ENCODE measurements at regions not wholly inside any gene's neighbourhood (a gene's known extent, or its start where the extent isn't known, plus 50 kb on each side); places are given as distances from the start of the nearest gene placed in this dataset.

DNA sequence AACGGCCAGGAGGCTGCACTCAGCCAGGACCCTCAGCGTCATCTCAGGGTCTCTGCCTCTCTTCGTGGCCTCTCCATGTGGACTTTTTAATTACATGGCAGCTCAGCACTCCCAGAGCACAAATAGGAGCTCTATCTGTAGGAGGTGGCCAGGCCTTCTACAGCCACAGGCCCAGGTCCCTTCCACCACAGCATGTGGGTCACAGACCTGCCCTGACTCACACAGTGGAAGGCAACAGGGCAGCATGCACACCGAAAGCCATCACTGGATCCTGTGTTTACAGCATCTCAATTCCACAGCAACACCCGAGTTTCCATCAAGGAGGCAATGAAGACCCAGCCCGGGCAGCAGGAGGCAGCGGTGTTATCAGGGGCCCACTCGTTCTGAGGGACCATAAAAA, 65.8 kb upstream of the CD93 start:
- Histone ChIP-seq H3K36me3 (ENCODE audit: low read depth) (no peaks in the 10 kb centered on the region), H3K4me1 (ENCODE audit: low read depth) (peaks cover 7% of the 10 kb centered on the region), H3K4me3 (no peak overlapping the region), H3K9me3 (no peaks in the 10 kb centered on the region)
- intact Hi-C loops (cut with DNase I, micrococcal nuclease): no loop called here
- ATAC-seq (no peak), DNase-seq (no peak)
- no peak for TF ChIP-seq CTCF (IDR thresholded peaks at IDR 0.05)

DNA sequence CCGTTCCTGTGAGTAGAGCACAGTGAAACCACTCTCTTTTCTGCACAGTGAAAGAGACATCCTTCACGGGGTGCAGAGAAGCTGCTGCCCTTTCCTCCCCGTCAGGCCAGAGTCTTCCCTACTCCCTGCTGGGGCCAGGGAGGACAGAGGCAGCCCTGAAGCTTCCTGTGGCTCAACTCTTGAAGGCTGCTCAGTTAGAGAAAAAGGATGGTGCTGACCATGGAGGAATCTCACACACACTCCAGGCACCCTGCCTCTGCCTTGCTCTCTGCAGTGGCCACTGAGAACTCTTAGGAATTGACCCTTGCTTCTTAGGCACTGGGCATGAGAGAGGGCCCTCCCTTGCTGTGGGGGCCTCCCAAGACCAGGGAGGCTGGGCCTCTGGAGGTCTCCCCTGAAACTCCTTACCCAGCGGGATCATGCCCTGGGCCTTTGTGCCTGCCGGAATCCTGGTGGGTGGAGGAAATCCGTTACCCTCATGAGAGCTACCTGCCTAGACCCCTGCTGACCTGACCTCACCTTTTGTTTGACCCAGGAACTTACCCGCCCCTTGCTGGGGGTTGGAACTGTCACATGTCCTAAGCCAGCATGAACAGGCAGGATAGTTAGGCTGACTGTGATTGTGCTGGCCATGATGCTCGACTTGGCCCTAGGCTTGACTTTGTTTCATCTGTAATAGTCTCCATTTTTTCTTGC, 65.0 kb upstream of the CD93 start:
- H3K9me3 ChIP-seq: no peaks in the 10 kb centered on the region
- H3K4me3 ChIP-seq: no peak overlapping the region
- H3K36me3 ChIP-seq (ENCODE audit: low read depth): no peaks in the 10 kb centered on the region
- intact Hi-C loops (cut with DNase I, micrococcal nuclease): no loop called here
- peaks cover 7% of the 10 kb centered on the region for H3K4me1 ChIP-seq (ENCODE audit: low read depth)
- DNase-seq (no peak), ATAC-seq (no peak)
- no peak for TF ChIP-seq CTCF (IDR thresholded peaks at IDR 0.05)

DNA sequence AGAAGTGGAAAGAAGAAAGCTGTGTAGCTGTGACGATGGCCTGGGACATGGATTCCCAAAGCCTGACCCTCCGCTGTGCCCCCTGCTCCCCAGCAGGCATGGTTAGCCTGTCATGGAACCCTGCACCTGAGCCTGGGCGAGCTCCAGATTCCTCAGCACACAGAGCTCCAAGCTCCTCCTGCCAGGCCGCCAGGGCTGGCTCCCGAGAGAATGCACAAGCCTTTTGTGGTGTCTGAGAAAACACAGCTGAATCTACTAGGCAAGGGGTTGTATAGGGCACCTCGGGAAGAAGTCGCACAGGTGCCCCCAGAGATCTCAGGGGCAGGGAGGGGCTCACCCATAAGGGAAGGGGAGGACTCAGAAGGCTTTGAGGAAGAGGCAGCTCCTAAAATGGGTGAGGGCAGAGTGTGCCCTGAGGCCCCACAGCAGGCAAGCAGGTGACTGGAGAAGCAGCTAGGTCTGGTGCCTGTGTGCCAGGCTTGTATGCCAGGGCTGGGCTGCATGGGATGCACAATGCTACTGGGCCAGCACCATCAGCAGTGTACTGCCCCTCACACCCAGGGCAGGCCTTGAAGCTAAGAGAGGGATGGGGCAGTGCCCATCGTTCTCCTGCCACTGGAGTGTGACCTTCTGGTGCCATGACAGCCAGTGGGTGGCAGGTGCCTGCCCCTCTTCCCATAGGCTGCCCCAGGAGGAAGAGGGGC, 64.3 kb upstream of the CD93 start:
- intact Hi-C loops (cut with DNase I, micrococcal nuclease): no loop called here
- Histone ChIP-seq H3K4me1 (ENCODE audit: low read depth) (peaks cover 7% of the 10 kb centered on the region), H3K4me3 (no peak overlapping the region), H3K9me3 (no peaks in the 10 kb centered on the region), H3K36me3 (ENCODE audit: low read depth) (no peaks in the 10 kb centered on the region)
- TF ChIP-seq CTCF (IDR thresholded peaks at IDR 0.05): no peak
- DNase-seq: no peak
- no peak for ATAC-seq

DNA sequence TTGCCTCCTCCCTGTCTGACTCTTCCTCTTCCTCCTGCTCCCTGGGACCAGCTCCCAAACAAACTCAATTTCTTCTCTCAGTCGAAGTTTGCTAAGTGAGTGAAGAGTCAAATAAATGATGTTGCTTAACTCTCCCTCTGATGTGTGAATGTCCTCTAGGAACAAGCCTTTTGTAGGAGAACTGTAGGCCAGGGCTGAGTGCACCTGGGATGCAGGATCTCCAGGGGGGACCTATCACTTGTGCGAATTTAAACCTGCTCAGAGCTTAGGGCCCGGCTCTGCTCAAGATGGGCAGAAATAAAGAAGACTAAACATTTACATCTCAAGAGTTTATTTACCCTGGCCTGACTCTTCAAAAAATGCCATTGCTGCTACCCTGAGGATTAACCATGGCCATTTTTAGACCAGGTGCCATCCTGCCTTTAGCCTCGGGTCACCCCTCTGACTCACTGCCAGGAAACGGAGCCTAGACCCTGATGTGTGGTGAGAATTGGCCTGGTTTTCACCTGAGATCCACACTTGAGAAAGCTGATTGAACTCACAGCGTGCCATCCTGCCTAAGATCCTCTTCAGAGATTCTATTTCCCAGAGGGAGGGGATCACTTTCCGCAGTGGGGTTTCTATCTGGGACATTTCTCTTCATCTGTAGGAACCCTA, 63.6 kb upstream of the CD93 start:
- intact Hi-C loops (cut with DNase I, micrococcal nuclease): no loop called here
- Histone ChIP-seq H3K9me3 (no peaks in the 10 kb centered on the region), H3K36me3 (ENCODE audit: low read depth) (no peaks in the 10 kb centered on the region), H3K4me3 (no peak overlapping the region), H3K4me1 (ENCODE audit: low read depth) (peaks cover 7% of the 10 kb centered on the region)
- no peak for DNase-seq
- ATAC-seq: no peak
- no peak for TF ChIP-seq CTCF (IDR thresholded peaks at IDR 0.05)

- intact Hi-C loops (cut with DNase I, micrococcal nuclease): no loop called here
- Histone ChIP-seq H3K36me3 (ENCODE audit: low read depth) (no peaks in the 10 kb centered on the region), H3K4me1 (ENCODE audit: low read depth) (peaks cover 7% of the 10 kb centered on the region), H3K4me3 (no peak overlapping the region), H3K9me3 (no peaks in the 10 kb centered on the region)
- ATAC-seq: no peak
- no peak for TF ChIP-seq CTCF (IDR thresholded peaks at IDR 0.05)
- DNase-seq: no peak
Observed at GRCh38 chr20:23148731-23149570, 62.8 kb upstream of the CD93 start.

Measured in mucosa of descending colon (tissue), 3 donors.